H1 (cell line): ENCODE measurements at regions not wholly inside any gene's neighbourhood (a gene's known extent, or its start where the extent isn't known, plus 50 kb on each side); places are given as distances from the start of the nearest gene placed in this dataset.

Experiments
- POLR2AphosphoS5 ChIP-seq: IDR thresholded peaks from 2 replicates; pipeline ENCODE4 v1.6.1; 2011; ENCODE audit warnings: low read depth, low read length
- POU5F1 ChIP-seq: IDR thresholded peaks from 2 replicates; pipeline ENCODE4 v1.6.1; 2011; ENCODE audit warnings: low read depth, mild to moderate bottlenecking, low read length, moderate library complexity
- RBBP5 ChIP-seq: IDR thresholded peaks from 2 replicates; pipeline ENCODE4 v1.7.1; 2012; ENCODE audit warnings: low read depth, mild to moderate bottlenecking, inconsistent platforms, low read length, moderate library complexity, borderline replicate concordance
- SIRT6 ChIP-seq: IDR thresholded peaks from one replicate; pipeline ENCODE4 v1.7.1; 2012; ENCODE audit warnings: low read length, inconsistent platforms

GRCh38 chr6:63504777-63505384 is 67.4 kb upstream of the LOC128125822 start (continued):
- no peak for TF ChIP-seq SIRT6
- no peak for TF ChIP-seq POLR2AphosphoS5
- TF ChIP-seq RBBP5 = no peak
- TF ChIP-seq POU5F1 = no peak
